ENCODE measurements at regions not wholly inside any gene's neighbourhood (a gene's known extent, or its start where the extent isn't known, plus 50 kb on each side); places are given as distances from the start of the nearest gene placed in this dataset.

DNA sequence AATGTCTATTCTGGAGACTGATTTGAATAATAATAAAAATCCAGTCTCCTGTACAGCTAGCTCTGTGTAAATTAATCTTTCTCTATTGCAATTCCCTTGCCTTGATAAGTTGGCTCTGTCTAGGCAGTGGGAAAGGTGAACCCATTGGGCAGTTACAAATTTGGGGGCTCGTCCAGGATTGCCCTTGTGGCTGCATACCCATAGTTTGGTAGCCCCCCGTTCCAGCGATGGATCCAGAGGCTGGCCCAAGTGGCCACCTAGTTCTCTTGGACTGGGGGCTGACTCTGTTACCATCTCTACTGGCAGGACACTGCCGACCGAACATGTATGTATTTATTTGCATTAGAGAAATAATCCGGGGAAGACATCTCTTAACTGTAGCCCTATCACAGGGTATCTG, 326.2 kb upstream of the PDGFD start:
- TF ChIP-seq, protein P1, sequence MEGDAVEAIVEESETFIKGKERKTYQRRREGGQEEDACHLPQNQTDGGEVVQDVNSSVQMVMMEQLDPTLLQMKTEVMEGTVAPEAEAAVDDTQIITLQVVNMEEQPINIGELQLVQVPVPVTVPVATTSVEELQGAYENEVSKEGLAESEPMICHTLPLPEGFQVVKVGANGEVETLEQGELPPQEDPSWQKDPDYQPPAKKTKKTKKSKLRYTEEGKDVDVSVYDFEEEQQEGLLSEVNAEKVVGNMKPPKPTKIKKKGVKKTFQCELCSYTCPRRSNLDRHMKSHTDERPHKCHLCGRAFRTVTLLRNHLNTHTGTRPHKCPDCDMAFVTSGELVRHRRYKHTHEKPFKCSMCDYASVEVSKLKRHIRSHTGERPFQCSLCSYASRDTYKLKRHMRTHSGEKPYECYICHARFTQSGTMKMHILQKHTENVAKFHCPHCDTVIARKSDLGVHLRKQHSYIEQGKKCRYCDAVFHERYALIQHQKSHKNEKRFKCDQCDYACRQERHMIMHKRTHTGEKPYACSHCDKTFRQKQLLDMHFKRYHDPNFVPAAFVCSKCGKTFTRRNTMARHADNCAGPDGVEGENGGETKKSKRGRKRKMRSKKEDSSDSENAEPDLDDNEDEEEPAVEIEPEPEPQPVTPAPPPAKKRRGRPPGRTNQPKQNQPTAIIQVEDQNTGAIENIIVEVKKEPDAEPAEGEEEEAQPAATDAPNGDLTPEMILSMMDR (conservative IDR thresholded peaks at IDR 0.05; ENCODE audit: control insufficient read depth, insufficient read depth, low read depth, low read length): no peak
- DNase-seq (ENCODE audit: low read depth): no peak
- H3K4me3 ChIP-seq (ENCODE audit: control insufficient read depth, low read depth, low read length): no peak overlapping the region

DNA sequence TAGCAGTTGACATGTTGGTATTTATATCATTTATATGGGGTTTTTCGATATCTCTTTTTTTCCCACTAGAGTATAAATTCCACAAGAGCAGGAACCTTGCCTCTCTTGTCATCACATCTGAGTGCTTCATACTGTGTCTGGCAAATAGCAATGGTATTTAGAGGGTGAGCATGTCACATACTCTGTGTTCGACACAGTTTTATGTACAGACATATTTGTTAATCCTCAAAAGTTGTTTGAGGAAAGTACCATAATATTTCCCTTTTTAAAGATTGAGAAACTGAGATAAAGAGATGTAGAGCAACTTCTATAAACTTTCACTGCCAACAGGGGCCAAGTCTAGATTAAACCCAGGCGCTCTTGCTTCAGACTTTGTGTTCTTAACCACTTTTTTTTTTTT, 324.6 kb upstream of the PDGFD start:
- no peak for DNase-seq (ENCODE audit: low read depth)
- TF ChIP-seq, protein P1 (conservative IDR thresholded peaks at IDR 0.05; ENCODE audit: control insufficient read depth, insufficient read depth, low read depth, low read length): no peak
- no peak overlapping the region for H3K4me3 ChIP-seq (ENCODE audit: control insufficient read depth, low read depth, low read length)

DNA sequence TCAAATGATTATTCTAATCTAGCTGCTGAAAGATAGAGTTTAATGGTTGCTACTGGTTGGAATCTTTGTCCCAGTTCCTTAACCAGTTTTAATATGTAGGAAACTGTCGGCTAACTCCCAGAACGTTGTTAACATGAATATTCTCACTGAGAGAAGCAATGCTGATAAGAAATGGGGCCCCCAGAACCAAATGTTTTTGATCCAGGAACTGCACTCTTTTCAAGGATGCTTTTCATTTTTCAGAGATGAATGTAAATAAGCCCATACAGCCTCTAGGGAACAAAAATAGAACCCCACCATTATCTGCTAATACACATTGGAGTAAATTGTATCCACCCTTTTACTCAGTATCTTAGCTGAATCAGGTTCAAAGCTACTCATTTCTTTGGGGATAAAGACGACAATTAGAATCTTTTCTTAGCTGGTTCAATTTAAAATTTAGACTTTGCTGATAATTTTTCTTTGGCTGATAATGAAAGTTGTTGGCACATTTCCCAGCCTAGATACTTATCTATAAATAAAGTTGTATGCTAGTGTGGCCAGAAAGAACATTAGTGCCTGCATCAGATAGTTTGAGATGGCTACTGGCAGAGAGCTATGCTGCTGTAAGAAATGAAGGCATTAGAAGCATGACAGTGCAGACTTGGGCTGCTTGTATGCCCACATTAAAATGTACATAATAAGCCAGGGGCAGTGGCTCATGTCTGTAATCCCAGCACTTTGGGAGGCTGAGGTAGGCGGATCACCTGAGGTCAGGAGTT, 323.3 kb upstream of the PDGFD start:
- no peak for DNase-seq (ENCODE audit: low read depth)
- no peak overlapping the region for H3K4me3 ChIP-seq (ENCODE audit: control insufficient read depth, low read depth, low read length)
- TF ChIP-seq, protein P1 (conservative IDR thresholded peaks at IDR 0.05; ENCODE audit: control insufficient read depth, insufficient read depth, low read depth, low read length): no peak

DNA sequence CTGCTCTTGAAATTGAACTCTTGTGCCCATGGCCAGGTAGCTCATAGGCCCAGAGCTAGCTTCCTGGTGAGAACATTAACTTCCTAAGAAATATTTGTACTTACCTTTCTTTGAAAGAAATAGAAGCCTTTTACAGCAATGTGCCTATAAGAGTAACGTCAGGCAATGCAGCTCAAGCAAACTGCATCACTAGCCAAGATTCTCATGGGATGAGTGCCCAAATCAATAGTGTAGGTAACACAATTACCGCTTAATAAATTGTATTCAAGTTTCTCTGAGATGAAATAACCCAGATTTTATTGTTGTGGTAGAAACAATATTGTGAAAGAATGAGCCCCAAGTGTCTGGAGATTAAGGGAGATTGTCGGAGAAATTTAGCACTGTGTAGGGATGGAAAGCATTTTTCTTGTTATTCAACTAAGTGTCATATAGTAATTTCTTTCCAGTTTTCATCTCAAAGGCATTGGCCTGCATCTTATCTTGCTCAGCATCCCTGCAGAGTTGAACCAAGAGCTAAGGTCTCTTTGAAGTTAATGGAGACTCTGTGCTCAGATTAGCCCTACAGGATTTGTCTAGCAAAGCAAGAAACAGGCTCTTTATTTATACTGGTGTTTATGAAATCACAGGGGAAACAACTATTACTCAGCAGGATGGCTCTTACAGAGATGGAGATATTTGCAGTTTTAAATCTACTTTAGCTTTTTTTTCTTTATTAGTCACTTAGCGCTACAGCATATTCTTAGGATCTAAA, 321.0 kb upstream of the PDGFD start:
- H3K4me3 ChIP-seq (ENCODE audit: control insufficient read depth, low read depth, low read length): no peak overlapping the region
- DNase-seq (ENCODE audit: low read depth): no peak
- TF ChIP-seq, protein P1 (conservative IDR thresholded peaks at IDR 0.05; ENCODE audit: control insufficient read depth, insufficient read depth, low read depth, low read length): no peak

DNA sequence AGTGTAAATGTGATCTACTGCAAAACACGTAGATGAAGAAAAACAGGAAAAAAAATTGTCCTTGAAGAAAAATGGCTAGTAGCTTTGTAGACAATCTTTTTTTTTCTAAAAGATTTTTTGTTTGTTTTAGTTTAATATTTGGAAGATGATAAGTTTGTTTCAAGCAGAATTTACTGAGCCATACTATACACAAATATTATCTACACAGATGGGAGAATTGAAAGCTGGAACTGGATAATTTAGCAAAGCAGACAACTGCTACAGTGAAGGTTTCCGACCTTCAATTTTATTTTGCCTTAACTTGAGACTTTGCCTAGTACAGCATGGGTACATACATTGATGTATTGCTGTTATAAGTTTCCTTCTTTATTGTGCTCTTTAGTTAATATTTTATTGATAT, 313.0 kb upstream of the PDGFD start:
- no peak overlapping the region for H3K4me3 ChIP-seq (ENCODE audit: control insufficient read depth, low read depth, low read length)
- TF ChIP-seq, protein P1 (conservative IDR thresholded peaks at IDR 0.05; ENCODE audit: control insufficient read depth, insufficient read depth, low read depth, low read length): no peak
- no peak for DNase-seq (ENCODE audit: low read depth)

DNA sequence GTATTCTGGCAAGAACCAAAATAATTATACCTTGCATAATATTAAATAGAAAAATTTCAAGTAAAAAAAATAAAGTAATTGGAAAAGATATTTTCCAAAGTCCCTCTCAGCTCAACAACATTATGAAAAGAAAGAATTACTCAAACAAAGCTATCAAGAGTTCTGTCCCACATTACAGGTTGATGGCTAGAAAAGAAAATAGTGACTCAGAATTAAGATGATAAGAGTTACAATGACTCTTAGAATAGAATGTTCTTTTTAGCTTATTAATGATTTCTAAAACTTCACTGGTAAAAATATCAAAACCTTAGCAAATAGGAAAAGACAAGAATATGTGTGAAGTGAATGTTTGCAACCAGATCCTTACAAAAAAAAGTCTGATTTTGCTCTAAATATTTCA, 312.5 kb upstream of the PDGFD start:
- no peak for DNase-seq (ENCODE audit: low read depth)
- TF ChIP-seq, protein P1 (conservative IDR thresholded peaks at IDR 0.05; ENCODE audit: control insufficient read depth, insufficient read depth, low read depth, low read length): no peak
- no peak overlapping the region for H3K4me3 ChIP-seq (ENCODE audit: control insufficient read depth, low read depth, low read length)

All from fibroblast of mammary gland (primary cell).